IMR-90 (cell line): ENCODE measurements at regions not wholly inside any gene's neighbourhood (a gene's known extent, or its start where the extent isn't known, plus 50 kb on each side); places are given as distances from the start of the nearest gene placed in this dataset.

Source experiments
- ATAC-seq: fragments of 200-7000 bp; cut with Tn5 transposase; 2 replicates; pipeline ENCODE4 v1.9.1; 2020; ENCODE audit warnings: low read depth, mild to moderate bottlenecking, moderate library complexity
- BruUV-seq: library from RNA; stranded (reverse); fragments of 400-500 nt; replicated peaks from 2 replicates; lab custom pipeline; 2021; lab: Mats Ljungman, UMichigan
- CTCF ChIA-PET: fragments of 300-600 bp; formaldehyde crosslinking; extraction: SDS; loops from one replicate; lab custom pipeline; 2021; ENCODE audit warnings: antibody characterized with exemption; lab: Yijun Ruan, JAX
- POLR2A ChIA-PET: fragments of 300-600 bp; sonication (Branson Sonifier 250); formaldehyde crosslinking; loops from one replicate; lab custom pipeline; 2022; ENCODE audit warnings: antibody characterized with exemption; ENCODE audit not compliant: unreplicated experiment; lab: Charles Lee
- DNase-seq: peaks from one replicate; pipeline ENCODE4 v3.0.0; 2013
- H2AFZ ChIP-seq: replicated peaks from 2 replicates; pipeline ENCODE3; 2013; ENCODE audit warnings: low read length, mild to moderate bottlenecking; ENCODE audit not compliant: poor library complexity
- H2AK5ac ChIP-seq: 2 replicates; pipeline ENCODE4 v1.6.1; 2013; ENCODE audit warnings: low read depth, low read length, inconsistent platforms
- H2AK9ac ChIP-seq: replicated peaks from 2 replicates; pipeline ENCODE3; 2013; ENCODE audit warnings: mild to moderate bottlenecking, low read depth, low read length, moderate library complexity; ENCODE audit not compliant: poor library complexity
- H2BK120ac ChIP-seq: 2 replicates; pipeline ENCODE4 v1.6.1; 2013; ENCODE audit warnings: low read depth, low read length, inconsistent platforms
- H2BK15ac ChIP-seq: 3 replicates; pipeline ENCODE4 v1.6.1; 2013; ENCODE audit warnings: low read depth, low read length, inconsistent platforms
- H2BK20ac ChIP-seq: 2 replicates; pipeline ENCODE4 v1.6.1; 2013; ENCODE audit warnings: low read depth, mild to moderate bottlenecking, inconsistent platforms, low read length, moderate library complexity
- H2BK5ac ChIP-seq: 2 replicates; pipeline ENCODE4 v1.6.1; 2013; ENCODE audit warnings: mild to moderate bottlenecking, low read depth, low read length, inconsistent platforms; ENCODE audit not compliant: poor library complexity, severe bottlenecking
- H3K14ac ChIP-seq: replicated peaks from 2 replicates; pipeline ENCODE4 v1.6.1; 2013; ENCODE audit warnings: low read depth, low read length, inconsistent platforms
- H3K18ac ChIP-seq: 2 replicates; pipeline ENCODE4 v1.6.1; 2013; ENCODE audit warnings: low read depth, low read length, control low read depth
- H3K23ac ChIP-seq: 2 replicates; pipeline ENCODE4 v1.6.1; 2013; ENCODE audit warnings: low read depth, low read length, inconsistent platforms
- H3K27ac ChIP-seq: 2 replicates; pipeline ENCODE4 v1.5.1; 2013; ENCODE audit warnings: mild to moderate bottlenecking, control low read depth, low read length; ENCODE audit not compliant: insufficient read depth
- H3K27me3 ChIP-seq: 2 replicates; pipeline ENCODE4 v1.6.1; 2013; ENCODE audit warnings: low read length; ENCODE audit not compliant: control insufficient read depth, insufficient read depth
- H3K36me3 ChIP-seq: 2 replicates; pipeline ENCODE4 v1.6.1; 2013; ENCODE audit warnings: low read length, mixed read lengths; ENCODE audit not compliant: control insufficient read depth, insufficient read depth
- H3K4ac ChIP-seq: 2 replicates; pipeline ENCODE4 v1.6.1; 2013; ENCODE audit warnings: low read depth, low read length, inconsistent platforms
- H3K4me1 ChIP-seq: 2 replicates; pipeline ENCODE4 v1.6.1; 2013; ENCODE audit warnings: low read length, mixed read lengths; ENCODE audit not compliant: control insufficient read depth, insufficient read depth
- H3K4me2 ChIP-seq: 2 replicates; pipeline ENCODE4 v1.6.1; 2013; ENCODE audit warnings: low read depth, mild to moderate bottlenecking, control low read depth, low read length, moderate library complexity
- H3K4me3 ChIP-seq: 2 replicates; pipeline ENCODE4 v1.5.1; 2013; ENCODE audit warnings: low read depth, mild to moderate bottlenecking, control low read depth, low read length, moderate library complexity; ENCODE audit not compliant: insufficient read depth
- H3K56ac ChIP-seq: 2 replicates; pipeline ENCODE4 v1.6.1; 2013; ENCODE audit warnings: low read length, inconsistent platforms; ENCODE audit not compliant: insufficient read depth; ENCODE audit errors: extremely low read depth
- H3K79me1 ChIP-seq, 2 experiments: 2 replicates each; pipeline ENCODE4 v1.6.1; 2013; ENCODE audit warnings: low read length in 2 of 2, inconsistent platforms in 1 of 2, low read depth in 1 of 2
- H3K9ac ChIP-seq: 2 replicates; pipeline ENCODE4 v1.6.1; 2013; ENCODE audit warnings: low read depth, low read length, control low read depth
- H3K9me1 ChIP-seq: 2 replicates; pipeline ENCODE4 v1.6.1; 2013; ENCODE audit warnings: low read length, inconsistent platforms; ENCODE audit not compliant: insufficient read depth
- H3K9me3 ChIP-seq: 2 replicates; pipeline ENCODE4 v1.6.1; 2013; ENCODE audit warnings: low read length; ENCODE audit not compliant: control insufficient read depth, insufficient read depth
- H4K20me1 ChIP-seq: 2 replicates; pipeline ENCODE4 v1.6.1; 2013; ENCODE audit warnings: low read length, inconsistent platforms; ENCODE audit not compliant: insufficient read depth
- H4K5ac ChIP-seq: 2 replicates; pipeline ENCODE4 v1.6.1; 2013; ENCODE audit warnings: mild to moderate bottlenecking, low read depth, low read length, control low read depth
- H4K8ac ChIP-seq, 2 experiments: 2 replicates each; pipeline ENCODE4 v1.6.1; 2013; ENCODE audit warnings: low read depth in 2 of 2, low read length in 2 of 2, control low read depth in 1 of 2, inconsistent platforms in 1 of 2
- H4K91ac ChIP-seq: 2 replicates; pipeline ENCODE4 v1.6.1; 2013; ENCODE audit warnings: low read depth, low read length, inconsistent platforms; ENCODE audit not compliant: insufficient read depth
- CEBPB ChIP-seq: IDR thresholded peaks from 2 replicates; pipeline ENCODE4 v1.6.1; 2012; ENCODE audit warnings: low read depth, low read length, improper control_type of control experiment
- FOS ChIP-seq: fragments of 150-350 bp; IDR thresholded peaks from 2 replicates; pipeline ENCODE4 v1.6.1; 2016; ENCODE audit warnings: low read depth, low read length
- MAFK ChIP-seq: IDR thresholded peaks from 2 replicates; pipeline ENCODE4 v1.6.1; 2012; ENCODE audit warnings: low read depth, low read length, improper control_type of control experiment
- NFE2L2 ChIP-seq: fragments of 150-350 bp; IDR thresholded peaks from 2 replicates; pipeline ENCODE4 v1.6.1; 2016; ENCODE audit warnings: low read depth, mild to moderate bottlenecking, low read length
- RAD21 ChIP-seq: IDR thresholded peaks from 2 replicates; pipeline ENCODE4 v1.6.1; 2012; ENCODE audit warnings: low read length, improper control_type of control experiment
- SMC3 ChIP-seq: fragments of 150-350 bp; IDR thresholded peaks from 2 replicates; pipeline ENCODE4 v1.6.1; 2016; ENCODE audit warnings: low read depth, mild to moderate bottlenecking, antibody characterized with exemption, low read length, moderate library complexity
- WGBS, 2 experiments: methylation state at CpG; one replicate each; pipeline versions ENCODE4 v1.1.5 to v1.1.7; 2013; ENCODE audit warnings: missing lambda C conversion rate in 2 of 2; ENCODE audit not compliant: insufficient read length in 1 of 2; ENCODE audit errors: extremely low coverage in 2 of 2; 5-methylcytosine and 5-hydroxymethylcytosine counted together
- dilution Hi-C: fragments of 300-500 bp; cut with HindIII; formaldehyde crosslinking; loops from one replicate; pipeline ENCODE4 v1.14.3; 2018; ENCODE audit warnings: low sequenced_read_pairs; ENCODE audit not compliant: unreplicated experiment
- in situ Hi-C: fragments of 300-500 bp; cut with MboI; formaldehyde crosslinking; loops from 3 replicates; pipeline ENCODE4 v1.14.3; 2019; ENCODE audit warnings: low sequenced_read_pairs, inconsistent platforms, mixed read lengths
- intact Hi-C: fragments of 100-400 bp; cut with micrococcal nuclease; formaldehyde crosslinking; loops from 2 replicates; pipeline ENCODE4 v1.10.0; 2022
- TF ChIP-seq, protein P1 (sequence below): fragments of 150-350 bp; IDR thresholded peaks from 2 replicates; pipeline ENCODE4 v1.6.1; 2017; ENCODE audit warnings: mild to moderate bottlenecking, antibody characterized with exemption, low read length, low read depth
- TF ChIP-seq, protein P2 (sequence below): conservative IDR thresholded peaks from 2 replicates; pipeline ENCODE4 v1.5.1; 2012; ENCODE audit warnings: mild to moderate bottlenecking, low read depth, low read length, improper control_type of control experiment
- TF ChIP-seq, protein P3 (sequence below): fragments of 150-350 bp; IDR thresholded peaks from 2 replicates; pipeline ENCODE4 v1.6.1; 2016; ENCODE audit warnings: low read depth, mild to moderate bottlenecking, low read length, moderate library complexity, borderline replicate concordance

DNA sequence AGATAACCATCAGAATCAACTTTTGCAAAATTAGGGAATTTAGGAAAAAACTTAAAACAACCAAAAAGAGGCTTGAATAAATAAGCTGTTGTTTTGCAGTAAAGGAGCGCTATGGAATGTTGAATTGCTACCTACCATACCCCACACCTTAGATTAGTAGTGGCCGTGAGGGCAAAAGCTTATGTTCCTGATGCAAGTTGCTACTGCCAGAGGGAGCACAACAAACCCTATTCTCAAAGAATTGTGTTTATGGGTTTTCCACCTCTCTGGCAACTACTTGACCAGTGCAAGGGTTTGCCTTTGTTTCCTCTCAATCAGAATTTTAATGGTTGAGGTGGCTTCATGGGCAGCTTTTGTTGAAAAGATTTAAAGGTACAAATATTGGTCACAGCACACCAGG is 268.1 kb downstream of the LAS1L start:
- in situ Hi-C loops: no loop called here
- Histone ChIP-seq H2BK20ac (no peak overlapping the region), H2BK120ac (no peak overlapping the region), H3K56ac (no peak overlapping the region), H3K14ac (no peak overlapping the region), H3K79me1 (no peaks in the 10 kb centered on the region), H3K4me1 (no peaks in the 10 kb centered on the region), H3K4me2 (no peak overlapping the region), H4K91ac (no peak overlapping the region), H3K36me3 (no peaks in the 10 kb centered on the region), H3K23ac (no peak overlapping the region), H4K8ac (no peak overlapping the region), H3K9ac (no peak overlapping the region), H3K4me3 (no peak overlapping the region), H3K9me1 (no peaks in the 10 kb centered on the region), H2AFZ (no peak overlapping the region), H3K27me3 (no peaks in the 10 kb centered on the region), H4K5ac (no peak overlapping the region), H4K20me1 (no peaks in the 10 kb centered on the region), H2AK9ac (no peak overlapping the region), H2BK5ac (no peak overlapping the region), H3K18ac (no peak overlapping the region), H2BK15ac (no peak overlapping the region), H3K27ac (no peak overlapping the region), H3K4ac (no peak overlapping the region), H2AK5ac (no peak overlapping the region), H3K9me3 (no peaks in the 10 kb centered on the region)
- dilution Hi-C loops: no loop called here
- BruUV-seq: no TSS peak
- DNase-seq: no peak
- no CpG with 5 or more reads among the region's 2 CpGs for WGBS, 2 experiments
- ATAC-seq: no peak
- ChIA-PET POLR2A (no interaction called here), CTCF (no interaction called here)
- TF ChIP-seq, protein P1, sequence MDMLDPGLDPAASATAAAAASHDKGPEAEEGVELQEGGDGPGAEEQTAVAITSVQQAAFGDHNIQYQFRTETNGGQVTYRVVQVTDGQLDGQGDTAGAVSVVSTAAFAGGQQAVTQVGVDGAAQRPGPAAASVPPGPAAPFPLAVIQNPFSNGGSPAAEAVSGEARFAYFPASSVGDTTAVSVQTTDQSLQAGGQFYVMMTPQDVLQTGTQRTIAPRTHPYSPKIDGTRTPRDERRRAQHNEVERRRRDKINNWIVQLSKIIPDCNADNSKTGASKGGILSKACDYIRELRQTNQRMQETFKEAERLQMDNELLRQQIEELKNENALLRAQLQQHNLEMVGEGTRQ: no peak
- TF ChIP-seq, protein P2, sequence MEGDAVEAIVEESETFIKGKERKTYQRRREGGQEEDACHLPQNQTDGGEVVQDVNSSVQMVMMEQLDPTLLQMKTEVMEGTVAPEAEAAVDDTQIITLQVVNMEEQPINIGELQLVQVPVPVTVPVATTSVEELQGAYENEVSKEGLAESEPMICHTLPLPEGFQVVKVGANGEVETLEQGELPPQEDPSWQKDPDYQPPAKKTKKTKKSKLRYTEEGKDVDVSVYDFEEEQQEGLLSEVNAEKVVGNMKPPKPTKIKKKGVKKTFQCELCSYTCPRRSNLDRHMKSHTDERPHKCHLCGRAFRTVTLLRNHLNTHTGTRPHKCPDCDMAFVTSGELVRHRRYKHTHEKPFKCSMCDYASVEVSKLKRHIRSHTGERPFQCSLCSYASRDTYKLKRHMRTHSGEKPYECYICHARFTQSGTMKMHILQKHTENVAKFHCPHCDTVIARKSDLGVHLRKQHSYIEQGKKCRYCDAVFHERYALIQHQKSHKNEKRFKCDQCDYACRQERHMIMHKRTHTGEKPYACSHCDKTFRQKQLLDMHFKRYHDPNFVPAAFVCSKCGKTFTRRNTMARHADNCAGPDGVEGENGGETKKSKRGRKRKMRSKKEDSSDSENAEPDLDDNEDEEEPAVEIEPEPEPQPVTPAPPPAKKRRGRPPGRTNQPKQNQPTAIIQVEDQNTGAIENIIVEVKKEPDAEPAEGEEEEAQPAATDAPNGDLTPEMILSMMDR: no peak
- no peak for TF ChIP-seq FOS
- TF ChIP-seq NFE2L2: no peak
- no peak for TF ChIP-seq MAFK
- TF ChIP-seq CEBPB: no peak
- TF ChIP-seq, protein P3, sequence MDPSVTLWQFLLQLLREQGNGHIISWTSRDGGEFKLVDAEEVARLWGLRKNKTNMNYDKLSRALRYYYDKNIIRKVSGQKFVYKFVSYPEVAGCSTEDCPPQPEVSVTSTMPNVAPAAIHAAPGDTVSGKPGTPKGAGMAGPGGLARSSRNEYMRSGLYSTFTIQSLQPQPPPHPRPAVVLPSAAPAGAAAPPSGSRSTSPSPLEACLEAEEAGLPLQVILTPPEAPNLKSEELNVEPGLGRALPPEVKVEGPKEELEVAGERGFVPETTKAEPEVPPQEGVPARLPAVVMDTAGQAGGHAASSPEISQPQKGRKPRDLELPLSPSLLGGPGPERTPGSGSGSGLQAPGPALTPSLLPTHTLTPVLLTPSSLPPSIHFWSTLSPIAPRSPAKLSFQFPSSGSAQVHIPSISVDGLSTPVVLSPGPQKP: no peak
- no peak for TF ChIP-seq SMC3
- TF ChIP-seq RAD21: no peak
- intact Hi-C loops: no loop called here
